Peyer's patch (tissue), 4 donors: ENCODE measurements at regions not wholly inside any gene's neighbourhood (a gene's known extent, or its start where the extent isn't known, plus 50 kb on each side); places are given as distances from the start of the nearest gene placed in this dataset.

Experiments
- DNase-seq, 3 donors: peaks; one replicate each; pipeline ENCODE4 v3.0.0-alpha.2; 2017 to 2019
- H3K27ac ChIP-seq, 4 donors: fragments of 200-600 bp; sonication (generic); one replicate each; pipeline ENCODE4 v1.5.1; 2016 to 2019
- H3K27me3 ChIP-seq, 2 donors: fragments of 200-600 bp; sonication (generic); one replicate each; pipeline ENCODE4 v1.5.1; 2019
- H3K36me3 ChIP-seq, 3 donors: fragments of 200-600 bp; sonication (generic); one replicate each; pipeline ENCODE4 v1.5.1; 2016 to 2019
- H3K4me1 ChIP-seq, 4 donors: fragments of 200-600 bp; sonication (generic); one replicate each; pipeline ENCODE4 v1.5.1; 2016 to 2019
- H3K4me3 ChIP-seq, 4 donors: fragments of 200-600 bp; sonication (generic); 1 replicate in 3 of 4; 2 replicates in 1 of 4; pipeline ENCODE4 v1.5.1; 2016 to 2019; ENCODE audit warnings: mild to moderate bottlenecking in 1 of 4
- H3K9me3 ChIP-seq, 4 donors: fragments of 200-600 bp; sonication (generic); one replicate each; pipeline ENCODE4 v1.5.1; 2016 to 2019; ENCODE audit warnings: mild to moderate bottlenecking in 1 of 4
- POLR2A ChIP-seq, 2 donors: fragments of 450-650 bp; IDR thresholded peaks; one replicate each; pipeline ENCODE4 v1.5.1; 2017; ENCODE audit warnings: antibody characterized with exemption in 2 of 2, mild to moderate bottlenecking in 2 of 2, moderate library complexity in 2 of 2
- TF ChIP-seq, protein P1 (sequence below), 6 experiments: fragments of 450-650 bp in 4 of 6; fragments of 200-600 bp in 2 of 6; sonication (generic) in 1 of 6; IDR thresholded peaks; one replicate each; pipeline ENCODE4 v1.5.1; 2017 to 2019; ENCODE audit warnings: antibody characterized with exemption in 6 of 6, mild to moderate bottlenecking in 3 of 6, moderate library complexity in 1 of 6

GRCh38 chr21:19031953-19032352 is 628.4 kb upstream of the TMPRSS15 start:
- Histone ChIP-seq H3K4me1 (no peaks in the 10 kb centered on the region), H3K4me3 (no peak overlapping the region), H3K36me3 (no peaks in the 10 kb centered on the region), H3K27me3 (no peaks in the 10 kb centered on the region), H3K27ac (no peak overlapping the region), H3K9me3 (no peaks in the 10 kb centered on the region)
- DNase-seq, result no peak
- TF ChIP-seq, protein P1, sequence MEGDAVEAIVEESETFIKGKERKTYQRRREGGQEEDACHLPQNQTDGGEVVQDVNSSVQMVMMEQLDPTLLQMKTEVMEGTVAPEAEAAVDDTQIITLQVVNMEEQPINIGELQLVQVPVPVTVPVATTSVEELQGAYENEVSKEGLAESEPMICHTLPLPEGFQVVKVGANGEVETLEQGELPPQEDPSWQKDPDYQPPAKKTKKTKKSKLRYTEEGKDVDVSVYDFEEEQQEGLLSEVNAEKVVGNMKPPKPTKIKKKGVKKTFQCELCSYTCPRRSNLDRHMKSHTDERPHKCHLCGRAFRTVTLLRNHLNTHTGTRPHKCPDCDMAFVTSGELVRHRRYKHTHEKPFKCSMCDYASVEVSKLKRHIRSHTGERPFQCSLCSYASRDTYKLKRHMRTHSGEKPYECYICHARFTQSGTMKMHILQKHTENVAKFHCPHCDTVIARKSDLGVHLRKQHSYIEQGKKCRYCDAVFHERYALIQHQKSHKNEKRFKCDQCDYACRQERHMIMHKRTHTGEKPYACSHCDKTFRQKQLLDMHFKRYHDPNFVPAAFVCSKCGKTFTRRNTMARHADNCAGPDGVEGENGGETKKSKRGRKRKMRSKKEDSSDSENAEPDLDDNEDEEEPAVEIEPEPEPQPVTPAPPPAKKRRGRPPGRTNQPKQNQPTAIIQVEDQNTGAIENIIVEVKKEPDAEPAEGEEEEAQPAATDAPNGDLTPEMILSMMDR (IDR thresholded peaks at IDR 0.05), result no peak

DNA sequence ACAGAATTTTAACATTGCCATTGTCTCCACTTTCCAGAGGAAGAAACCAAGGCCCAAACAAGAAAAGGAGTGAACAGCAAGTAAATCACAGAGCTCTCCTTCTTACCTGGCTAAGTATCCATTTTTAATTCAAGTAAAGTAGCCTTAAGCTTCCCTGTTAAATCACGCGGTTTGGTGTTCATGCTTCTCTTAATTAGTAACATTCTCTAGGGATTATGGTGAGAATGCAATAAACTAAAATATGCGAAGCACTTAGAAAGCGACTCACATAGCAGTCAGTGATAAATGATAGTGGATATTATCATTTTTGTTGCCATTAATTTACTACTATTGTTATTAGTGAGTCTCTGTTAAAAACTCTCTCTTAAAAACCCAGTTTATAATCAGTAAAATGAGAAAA is 630.5 kb upstream of the TMPRSS15 start:
- DNase-seq, result no peak
- Histone ChIP-seq H3K4me3 (no peak overlapping the region), H3K9me3 (no peaks in the 10 kb centered on the region), H3K4me1 (no peaks in the 10 kb centered on the region), H3K27ac (no peak overlapping the region), H3K27me3 (no peaks in the 10 kb centered on the region), H3K36me3 (no peaks in the 10 kb centered on the region)
- TF ChIP-seq, protein P1 (IDR thresholded peaks at IDR 0.05), result no peak
- no peak for TF ChIP-seq POLR2A (IDR thresholded peaks at IDR 0.05)

DNA sequence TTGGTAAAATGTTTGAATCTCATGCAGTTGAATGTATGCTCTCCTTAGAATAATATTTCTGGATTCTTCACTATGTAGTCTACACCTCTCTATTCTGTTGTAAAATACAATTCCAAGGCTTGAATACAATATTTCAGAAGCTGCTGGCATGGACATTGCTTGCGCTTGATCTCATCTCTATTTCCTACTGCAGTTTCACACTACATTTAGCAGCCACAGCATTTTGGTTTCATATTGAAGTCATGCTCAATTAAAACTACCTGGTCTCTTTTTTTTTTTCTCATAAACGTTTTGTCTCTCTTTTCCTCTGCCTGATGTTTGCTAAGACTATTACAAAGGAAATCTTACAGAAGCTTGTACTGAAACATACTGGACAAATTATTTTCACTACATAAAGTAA is 631.0 kb upstream of the TMPRSS15 start:
- H3K27ac ChIP-seq, result no peak overlapping the region
- H3K36me3 ChIP-seq, result no peaks in the 10 kb centered on the region
- DNase-seq, result no peak
- H3K4me1 ChIP-seq, result no peaks in the 10 kb centered on the region
- H3K27me3 ChIP-seq, result no peaks in the 10 kb centered on the region
- H3K9me3 ChIP-seq, result no peaks in the 10 kb centered on the region
- no peak overlapping the region for H3K4me3 ChIP-seq
- TF ChIP-seq POLR2A (IDR thresholded peaks at IDR 0.05), result no peak
- TF ChIP-seq, protein P1 (IDR thresholded peaks at IDR 0.05), result no peak

- H3K27me3 ChIP-seq, result no peaks in the 10 kb centered on the region
- no peaks in the 10 kb centered on the region for H3K4me1 ChIP-seq
- no peak for DNase-seq
- H3K9me3 ChIP-seq, result no peaks in the 10 kb centered on the region
- no peaks in the 10 kb centered on the region for H3K36me3 ChIP-seq
- H3K27ac ChIP-seq, result no peak overlapping the region
- TF ChIP-seq, protein P1 (IDR thresholded peaks at IDR 0.05), result no peak
- no peak for TF ChIP-seq POLR2A (IDR thresholded peaks at IDR 0.05)
- no peak overlapping the region for H3K4me3 ChIP-seq
Observed at GRCh38 chr21:19045876-19046275, 642.3 kb upstream of the TMPRSS15 start.

- Histone ChIP-seq H3K9me3 (no peaks in the 10 kb centered on the region), H3K36me3 (no peaks in the 10 kb centered on the region), H3K27ac (no peak overlapping the region), H3K4me3 (no peak overlapping the region), H3K27me3 (no peaks in the 10 kb centered on the region), H3K4me1 (no peaks in the 10 kb centered on the region)
- DNase-seq, result no peak
- TF ChIP-seq, protein P1 (IDR thresholded peaks at IDR 0.05), result no peak
- no peak for TF ChIP-seq POLR2A (IDR thresholded peaks at IDR 0.05)
Observed at GRCh38 chr21:19048098-19048672, 644.6 kb upstream of the TMPRSS15 start.

GRCh38 chr21:19049567-19049966 is 646.0 kb upstream of the TMPRSS15 start:
- H3K4me1 ChIP-seq, result no peaks in the 10 kb centered on the region
- H3K9me3 ChIP-seq, result no peaks in the 10 kb centered on the region
- H3K4me3 ChIP-seq, result no peak overlapping the region
- DNase-seq, result no peak
- H3K27ac ChIP-seq, result no peak overlapping the region
- TF ChIP-seq, protein P1 (IDR thresholded peaks at IDR 0.05), result no peak
- TF ChIP-seq POLR2A (IDR thresholded peaks at IDR 0.05), result no peak
- no peaks in the 10 kb centered on the region for H3K27me3 ChIP-seq
- no peaks in the 10 kb centered on the region for H3K36me3 ChIP-seq
